Caco-2 (cell line): ENCODE measurements at regions not wholly inside any gene's neighbourhood (a gene's known extent, or its start where the extent isn't known, plus 50 kb on each side); places are given as distances from the start of the nearest gene placed in this dataset.

Source experiments
- BruUV-seq: library from RNA; stranded (reverse); fragments of 400-500 nt; replicated peaks from 2 replicates; lab custom pipeline; 2021; lab: Mats Ljungman, UMichigan
- CTCF ChIA-PET: fragments of 300-600 bp; sonication (Branson Sonifier 250); formaldehyde crosslinking; loops from one replicate; lab custom pipeline; 2022; ENCODE audit warnings: antibody characterized with exemption; lab: Charles Lee
- POLR2A ChIA-PET: fragments of 300-600 bp; sonication (Branson Sonifier 250); formaldehyde crosslinking; loops from one replicate; lab custom pipeline; 2022; ENCODE audit warnings: antibody characterized with exemption; lab: Charles Lee
- DNase-seq, 2 experiments: peaks; one replicate each; pipeline versions ENCODE4 v3.0.0 to v3.0.0-alpha.2; 2020 to 2022
- H3K27me3 ChIP-seq: replicated peaks from 2 replicates; pipeline ENCODE4 v1.6.0; 2011; ENCODE audit warnings: low read length; ENCODE audit not compliant: control insufficient read depth, insufficient read depth
- H3K36me3 ChIP-seq: 2 replicates; pipeline ENCODE4 v1.5.1; 2011; ENCODE audit warnings: low read length; ENCODE audit not compliant: control insufficient read depth, insufficient read depth
- H3K4me1 ChIP-seq: fragments of 250-450 bp; sonication (Bioruptor Pico); 2 replicates; pipeline ENCODE4 v1.5.1; 2020; ENCODE audit warnings: mild to moderate bottlenecking
- H3K4me3 ChIP-seq: 2 replicates; pipeline ENCODE4 v1.5.1; 2011; ENCODE audit warnings: low read depth, mild to moderate bottlenecking, control low read depth, low read length
- H3K9me3 ChIP-seq: fragments of 250-450 bp; sonication (Bioruptor Pico); 2 replicates; pipeline ENCODE4 v1.5.1; 2020; ENCODE audit warnings: mild to moderate bottlenecking, moderate library complexity
- H3K27ac Mint-ChIP-seq: one replicate; pipeline ENCODE4 v1.8.0; 2022; ENCODE audit warnings: mixed read lengths; ENCODE audit not compliant: unreplicated experiment
- H3K27me3 Mint-ChIP-seq: one replicate; pipeline ENCODE4 v1.8.0; 2022; ENCODE audit warnings: mixed read lengths; ENCODE audit not compliant: insufficient read depth, unreplicated experiment
- H3K36me3 Mint-ChIP-seq: one replicate; pipeline ENCODE4 v1.8.0; 2022; ENCODE audit warnings: mild to moderate bottlenecking, mixed read lengths; ENCODE audit not compliant: insufficient read depth, unreplicated experiment
- H3K4me1 Mint-ChIP-seq: one replicate; pipeline ENCODE4 v1.8.0; 2022; ENCODE audit warnings: low read depth, mixed read lengths; ENCODE audit not compliant: unreplicated experiment
- H3K4me3 Mint-ChIP-seq: one replicate; pipeline ENCODE4 v1.8.0; 2022; ENCODE audit warnings: mild to moderate bottlenecking, moderate library complexity, mixed read lengths; ENCODE audit not compliant: unreplicated experiment
- H3K9me3 Mint-ChIP-seq: one replicate; pipeline ENCODE4 v1.8.0; 2022; ENCODE audit warnings: mixed read lengths; ENCODE audit not compliant: unreplicated experiment
- intact Hi-C: fragments of 100-400 bp; cut with micrococcal nuclease; formaldehyde crosslinking; loops from one replicate; pipeline ENCODE4 v1.10.0; 2022; ENCODE audit not compliant: unreplicated experiment
- TF ChIP-seq, protein P1 (sequence below), 2 experiments: fragments of 200-600 bp in 1 of 2; IDR thresholded peaks; 1 replicate in 1 of 2; 2 replicates in 1 of 2; pipeline versions ENCODE4 v1.5.1 to v1.8.0; 2011 to 2022; ENCODE audit warnings: antibody characterized with exemption in 1 of 2, control low read depth in 1 of 2, inconsistent platforms in 1 of 2, low read depth in 1 of 2, low read length in 1 of 2, mild to moderate bottlenecking in 1 of 2, moderate library complexity in 1 of 2; ENCODE audit not compliant: insufficient read depth in 1 of 2, severe bottlenecking in 1 of 2, unreplicated experiment in 1 of 2

DNA sequence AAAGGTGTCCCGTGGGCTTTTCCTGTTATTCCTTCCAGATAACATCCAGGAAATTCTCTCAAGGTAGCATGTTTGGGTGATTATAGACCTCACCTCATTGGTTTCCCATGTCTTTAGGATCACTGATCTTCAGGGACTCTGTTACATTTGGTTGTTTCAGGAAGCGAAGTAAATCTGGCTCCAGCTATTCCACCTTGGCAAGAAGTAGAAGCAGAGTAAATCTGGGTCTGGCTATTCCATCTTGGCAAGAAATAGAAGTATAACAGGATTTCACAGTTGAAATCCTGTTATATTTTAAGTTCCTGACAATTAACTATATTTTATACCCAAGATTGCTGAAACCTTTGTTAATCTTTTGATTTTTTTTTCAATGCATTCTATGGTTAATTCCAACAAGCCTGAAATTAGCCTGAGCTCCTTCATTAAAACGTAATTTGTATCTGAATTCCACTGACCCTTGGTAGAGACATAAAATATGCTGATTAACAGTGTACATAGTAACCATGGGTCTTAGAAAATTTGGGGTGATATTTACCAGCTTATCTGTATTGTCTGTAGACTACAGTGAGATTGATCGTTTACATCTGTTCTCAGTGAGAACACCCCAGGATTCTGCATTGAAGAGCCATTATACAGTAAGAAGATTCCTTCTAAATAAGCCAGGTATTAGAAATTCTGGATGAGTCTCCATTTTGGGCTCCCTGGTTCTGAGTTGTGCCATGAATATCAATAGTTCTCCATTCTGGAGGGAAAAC is 267.6 kb upstream of the SLITRK6 start:
- Mint-ChIP-seq H3K4me1 (no peaks in the 10 kb centered on the region), H3K27me3 (peaks cover under 1% of the 10 kb centered on the region), H3K9me3 (no peaks in the 10 kb centered on the region), H3K27ac (no peak overlapping the region), H3K36me3 (no peaks in the 10 kb centered on the region), H3K4me3 (no peak overlapping the region)
- H3K9me3 ChIP-seq: no peaks in the 10 kb centered on the region
- no peak for DNase-seq
- BruUV-seq: no TSS peak
- no peaks in the 10 kb centered on the region for H3K36me3 ChIP-seq
- H3K4me1 ChIP-seq: no peaks in the 10 kb centered on the region
- TF ChIP-seq, protein P1, sequence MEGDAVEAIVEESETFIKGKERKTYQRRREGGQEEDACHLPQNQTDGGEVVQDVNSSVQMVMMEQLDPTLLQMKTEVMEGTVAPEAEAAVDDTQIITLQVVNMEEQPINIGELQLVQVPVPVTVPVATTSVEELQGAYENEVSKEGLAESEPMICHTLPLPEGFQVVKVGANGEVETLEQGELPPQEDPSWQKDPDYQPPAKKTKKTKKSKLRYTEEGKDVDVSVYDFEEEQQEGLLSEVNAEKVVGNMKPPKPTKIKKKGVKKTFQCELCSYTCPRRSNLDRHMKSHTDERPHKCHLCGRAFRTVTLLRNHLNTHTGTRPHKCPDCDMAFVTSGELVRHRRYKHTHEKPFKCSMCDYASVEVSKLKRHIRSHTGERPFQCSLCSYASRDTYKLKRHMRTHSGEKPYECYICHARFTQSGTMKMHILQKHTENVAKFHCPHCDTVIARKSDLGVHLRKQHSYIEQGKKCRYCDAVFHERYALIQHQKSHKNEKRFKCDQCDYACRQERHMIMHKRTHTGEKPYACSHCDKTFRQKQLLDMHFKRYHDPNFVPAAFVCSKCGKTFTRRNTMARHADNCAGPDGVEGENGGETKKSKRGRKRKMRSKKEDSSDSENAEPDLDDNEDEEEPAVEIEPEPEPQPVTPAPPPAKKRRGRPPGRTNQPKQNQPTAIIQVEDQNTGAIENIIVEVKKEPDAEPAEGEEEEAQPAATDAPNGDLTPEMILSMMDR (IDR thresholded peaks at IDR 0.05; ENCODE audit: insufficient read depth in 1 of 2, low read depth in 1 of 2, low read length in 1 of 2, severe bottlenecking in 1 of 2, unreplicated experiment in 1 of 2): no peak
- ChIA-PET CTCF (no interaction called here), POLR2A (interaction anchor here (0.6 kb wide), 1 partner anchor 573 kb away, joined by 5 read pairs; no protein-coding TSS in a partner anchor)
- intact Hi-C loops: no loop called here
- H3K4me3 ChIP-seq: no peak overlapping the region
- no peaks in the 10 kb centered on the region for H3K27me3 ChIP-seq

- H3K4me3 Mint-ChIP-seq: no peak overlapping the region
- H3K27me3 ChIP-seq: no peaks in the 10 kb centered on the region
- H3K4me1 Mint-ChIP-seq: peaks cover 20% of the 10 kb centered on the region
- H3K9me3 Mint-ChIP-seq: peaks cover 23% of the 10 kb centered on the region
- no peaks in the 10 kb centered on the region for H3K9me3 ChIP-seq
- no peaks in the 10 kb centered on the region for H3K36me3 ChIP-seq
- no TSS peak for BruUV-seq
- H3K4me3 ChIP-seq: no peak overlapping the region
- DNase-seq: no peak
- POLR2A ChIA-PET: no interaction called here
- peaks cover 8% of the 10 kb centered on the region for H3K27me3 Mint-ChIP-seq
- no peaks in the 10 kb centered on the region for H3K36me3 Mint-ChIP-seq
- H3K4me1 ChIP-seq: no peaks in the 10 kb centered on the region
- intact Hi-C loops: no loop called here
- H3K27ac Mint-ChIP-seq: no peak overlapping the region
- CTCF ChIA-PET: no interaction called here
- TF ChIP-seq, protein P1 (IDR thresholded peaks at IDR 0.05; ENCODE audit: insufficient read depth in 1 of 2, low read depth in 1 of 2, low read length in 1 of 2, severe bottlenecking in 1 of 2, unreplicated experiment in 1 of 2): no peak
Measured at GRCh38 chr13:86052141-86052540, 252.9 kb upstream of the SLITRK6 start.

- no peak for DNase-seq
- TF ChIP-seq, protein P1 (IDR thresholded peaks at IDR 0.05; ENCODE audit: insufficient read depth in 1 of 2, low read depth in 1 of 2, low read length in 1 of 2, severe bottlenecking in 1 of 2, unreplicated experiment in 1 of 2): no peak
Measured at GRCh38 chr13:86051134-86052103, 252.2 kb upstream of the SLITRK6 start.

More at GRCh38 chr13:86051134-86052103, 252.2 kb upstream of the SLITRK6 start:
- peaks cover 23% of the 10 kb centered on the region for H3K9me3 Mint-ChIP-seq
- H3K4me3 Mint-ChIP-seq: no peak overlapping the region
- Histone ChIP-seq H3K4me1 (no peaks in the 10 kb centered on the region), H3K27me3 (no peaks in the 10 kb centered on the region), H3K9me3 (no peaks in the 10 kb centered on the region), H3K36me3 (no peaks in the 10 kb centered on the region), H3K4me3 (no peak overlapping the region)
- CTCF ChIA-PET: no interaction called here
- peaks cover 8% of the 10 kb centered on the region for H3K27me3 Mint-ChIP-seq
- H3K36me3 Mint-ChIP-seq: no peaks in the 10 kb centered on the region
- intact Hi-C loops: no loop called here
- POLR2A ChIA-PET: no interaction called here
- H3K27ac Mint-ChIP-seq: no peak overlapping the region
- H3K4me1 Mint-ChIP-seq: peaks cover 20% of the 10 kb centered on the region
- no TSS peak for BruUV-seq
